PC-3 (cell line): ENCODE measurements at regions not wholly inside any gene's neighbourhood (a gene's known extent, or its start where the extent isn't known, plus 50 kb on each side); places are given as distances from the start of the nearest gene placed in this dataset.

Experiments
- ATAC-seq: fragments of 200-7000 bp; cut with Tn5 transposase; 2 replicates; pipeline ENCODE4 v1.9.1; 2020; ENCODE audit warnings: mild to moderate bottlenecking, moderate library complexity
- BruUV-seq: library from RNA; stranded (reverse); fragments of 400-500 nt; replicated peaks from 2 replicates; lab custom pipeline; 2021; lab: Mats Ljungman, UMichigan
- CTCF ChIA-PET: fragments of 300-600 bp; sonication (Branson Sonifier 250); formaldehyde crosslinking; loops from one replicate; lab custom pipeline; 2022; ENCODE audit warnings: antibody characterized with exemption; lab: Charles Lee
- POLR2A ChIA-PET: fragments of 300-600 bp; sonication (Branson Sonifier 250); formaldehyde crosslinking; loops from one replicate; lab custom pipeline; 2022; ENCODE audit warnings: antibody characterized with exemption; ENCODE audit not compliant: unreplicated experiment; lab: Charles Lee
- DNase-seq: peaks from one replicate; pipeline ENCODE4 v3.0.0-alpha.2; 2015
- H2AFZ ChIP-seq: fragments of 300-600 bp; sonication (generic); 2 replicates; pipeline ENCODE4 v1.6.0; 2016; ENCODE audit warnings: antibody characterized with exemption, low read length
- H3F3A ChIP-seq: fragments of 300-600 bp; sonication (generic); one replicate; pipeline ENCODE4 v1.6.0; 2017; ENCODE audit warnings: antibody characterized with exemption, low read length, control low read depth, mild to moderate bottlenecking; ENCODE audit not compliant: unreplicated experiment
- H3K27ac ChIP-seq: fragments of 300-600 bp; sonication (generic); 2 replicates; pipeline ENCODE4 v1.5.1; 2016; ENCODE audit warnings: mild to moderate bottlenecking, low read length
- H3K27me3 ChIP-seq: fragments of 300-600 bp; sonication (generic); 2 replicates; pipeline ENCODE4 v1.6.1; 2016; ENCODE audit warnings: low read length, mixed read lengths
- H3K36me3 ChIP-seq: fragments of 300-600 bp; sonication (generic); 2 replicates; pipeline ENCODE4 v1.6.1; 2016; ENCODE audit warnings: low read depth, mixed run types, low read length, mixed read lengths
- H3K4me1 ChIP-seq: fragments of 300-600 bp; sonication (generic); 2 replicates; pipeline ENCODE4 v1.5.1; 2016; ENCODE audit warnings: low read length; ENCODE audit not compliant: insufficient read depth
- H3K4me2 ChIP-seq: fragments of 300-600 bp; sonication (generic); 2 replicates; pipeline ENCODE4 v1.6.0; 2016; ENCODE audit warnings: low read length
- H3K4me3 ChIP-seq: fragments of 300-600 bp; sonication (generic); 2 replicates; pipeline ENCODE4 v1.5.1; 2016; ENCODE audit warnings: mild to moderate bottlenecking, low read length, mixed read lengths
- H3K79me2 ChIP-seq: fragments of 300-600 bp; sonication (generic); 2 replicates; pipeline ENCODE4 v1.6.1; 2017; ENCODE audit warnings: low read length, mixed read lengths
- H3K9ac ChIP-seq: fragments of 300-600 bp; sonication (generic); 2 replicates; pipeline ENCODE4 v1.6.0; 2016; ENCODE audit warnings: mild to moderate bottlenecking, low read length
- H3K9me2 ChIP-seq: fragments of 300-600 bp; sonication (generic); replicated peaks from 2 replicates; pipeline ENCODE4 v1.6.1; 2016; ENCODE audit warnings: mixed run types, low read length, mixed read lengths
- H3K9me3 ChIP-seq: fragments of 300-600 bp; sonication (generic); 2 replicates; pipeline ENCODE4 v1.6.1; 2016; ENCODE audit warnings: low read length, mixed read lengths
- H4K20me1 ChIP-seq: fragments of 300-600 bp; sonication (generic); 2 replicates; pipeline ENCODE4 v1.6.1; 2016; ENCODE audit warnings: low read length, mixed read lengths
- EZH2 ChIP-seq: fragments of 300-600 bp; sonication (generic); IDR thresholded peaks from one replicate; pipeline ENCODE4 v1.6.1; 2017; ENCODE audit warnings: antibody characterized with exemption, mild to moderate bottlenecking, low read length; ENCODE audit not compliant: unreplicated experiment
- EZH2phosphoT487 ChIP-seq: fragments of 300-600 bp; sonication (generic); IDR thresholded peaks from 2 replicates; pipeline ENCODE4 v1.6.1; 2018; ENCODE audit warnings: mild to moderate bottlenecking, antibody characterized with exemption, low read length, borderline replicate concordance
- intact Hi-C: fragments of 100-400 bp; cut with micrococcal nuclease; formaldehyde crosslinking; loops from 2 replicates; pipeline ENCODE4 v1.9.0; 2023
- TF ChIP-seq, protein P1 (sequence below): fragments of 300-600 bp; sonication (generic); conservative IDR thresholded peaks from 2 replicates; pipeline ENCODE4 v1.5.1; 2017; ENCODE audit warnings: antibody characterized with exemption, low read depth, mild to moderate bottlenecking, low read length

DNA sequence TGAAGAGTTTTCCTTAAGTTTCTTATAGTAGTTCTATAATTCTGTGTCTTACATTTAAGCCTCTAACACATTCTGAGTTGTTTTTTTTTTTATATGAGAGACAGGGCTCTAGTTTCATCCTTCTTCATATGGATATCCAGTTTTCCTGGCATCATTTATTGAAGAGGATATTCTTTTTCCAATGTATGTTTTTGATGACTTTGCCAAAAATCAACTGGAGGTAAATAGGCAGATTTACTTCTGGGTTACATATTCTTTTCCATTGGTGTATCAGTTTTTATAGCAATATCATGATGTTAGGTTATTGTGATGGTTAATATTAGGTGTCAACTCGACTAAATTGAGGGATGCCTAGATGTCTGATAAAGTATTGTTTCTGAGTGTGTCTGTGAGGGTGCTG lies 650.7 kb upstream of the GRID2 start:
- no peaks in the 10 kb centered on the region for H3K27me3 ChIP-seq
- H3K27ac ChIP-seq, result no peak overlapping the region
- CTCF ChIA-PET, result no interaction called here
- BruUV-seq, result no TSS peak
- no peaks in the 10 kb centered on the region for H3K79me2 ChIP-seq
- H3K9me3 ChIP-seq, result no peaks in the 10 kb centered on the region
- H3K4me1 ChIP-seq, result no peaks in the 10 kb centered on the region
- ATAC-seq, result no peak
- H4K20me1 ChIP-seq, result no peaks in the 10 kb centered on the region
- TF ChIP-seq EZH2phosphoT487, result no peak
- TF ChIP-seq, protein P1, sequence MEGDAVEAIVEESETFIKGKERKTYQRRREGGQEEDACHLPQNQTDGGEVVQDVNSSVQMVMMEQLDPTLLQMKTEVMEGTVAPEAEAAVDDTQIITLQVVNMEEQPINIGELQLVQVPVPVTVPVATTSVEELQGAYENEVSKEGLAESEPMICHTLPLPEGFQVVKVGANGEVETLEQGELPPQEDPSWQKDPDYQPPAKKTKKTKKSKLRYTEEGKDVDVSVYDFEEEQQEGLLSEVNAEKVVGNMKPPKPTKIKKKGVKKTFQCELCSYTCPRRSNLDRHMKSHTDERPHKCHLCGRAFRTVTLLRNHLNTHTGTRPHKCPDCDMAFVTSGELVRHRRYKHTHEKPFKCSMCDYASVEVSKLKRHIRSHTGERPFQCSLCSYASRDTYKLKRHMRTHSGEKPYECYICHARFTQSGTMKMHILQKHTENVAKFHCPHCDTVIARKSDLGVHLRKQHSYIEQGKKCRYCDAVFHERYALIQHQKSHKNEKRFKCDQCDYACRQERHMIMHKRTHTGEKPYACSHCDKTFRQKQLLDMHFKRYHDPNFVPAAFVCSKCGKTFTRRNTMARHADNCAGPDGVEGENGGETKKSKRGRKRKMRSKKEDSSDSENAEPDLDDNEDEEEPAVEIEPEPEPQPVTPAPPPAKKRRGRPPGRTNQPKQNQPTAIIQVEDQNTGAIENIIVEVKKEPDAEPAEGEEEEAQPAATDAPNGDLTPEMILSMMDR, result no peak
- no peak for TF ChIP-seq EZH2
- H3K9ac ChIP-seq, result no peak overlapping the region
- H3K4me2 ChIP-seq, result no peak overlapping the region
- no peaks in the 10 kb centered on the region for H3F3A ChIP-seq
- intact Hi-C loops, result no loop called here
- H2AFZ ChIP-seq, result no peak overlapping the region
- no peak overlapping the region for H3K4me3 ChIP-seq
- POLR2A ChIA-PET, result no interaction called here
- H3K36me3 ChIP-seq, result no peaks in the 10 kb centered on the region
- no peaks in the 10 kb centered on the region for H3K9me2 ChIP-seq
- DNase-seq, result no peak

DNA sequence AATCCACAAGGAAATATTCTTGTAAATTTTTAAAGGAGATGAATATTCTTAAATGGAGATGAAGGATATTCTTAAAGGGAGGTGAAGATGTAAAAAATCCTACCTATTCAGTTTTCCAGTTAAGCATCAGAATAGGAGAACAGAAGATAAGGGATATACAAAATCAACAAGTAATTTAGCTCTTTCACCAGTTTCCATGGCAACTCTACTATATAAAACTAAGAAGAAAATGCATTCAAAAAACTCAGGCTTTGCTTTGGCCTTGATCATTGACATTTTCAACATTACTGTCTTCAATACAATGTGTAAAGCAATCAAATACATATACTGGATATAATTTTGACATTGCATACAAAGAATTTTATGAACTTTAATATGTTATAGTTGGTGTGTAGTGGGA lies 622.7 kb upstream of the GRID2 start:
- intact Hi-C loops, result no loop called here
- Histone ChIP-seq H3K9me2 (no peaks in the 10 kb centered on the region), H3K4me1 (no peaks in the 10 kb centered on the region), H3K36me3 (no peaks in the 10 kb centered on the region), H3F3A (no peaks in the 10 kb centered on the region), H3K27ac (no peak overlapping the region), H3K9me3 (no peaks in the 10 kb centered on the region), H2AFZ (no peak overlapping the region), H3K27me3 (no peaks in the 10 kb centered on the region), H3K9ac (no peak overlapping the region), H4K20me1 (no peaks in the 10 kb centered on the region), H3K4me2 (no peak overlapping the region), H3K4me3 (no peak overlapping the region), H3K79me2 (no peaks in the 10 kb centered on the region)
- DNase-seq (no peak), ATAC-seq (no peak)
- TF ChIP-seq EZH2phosphoT487 (no peak), EZH2 (no peak)
- TF ChIP-seq, protein P1, result no peak
- ChIA-PET CTCF (no interaction called here), POLR2A (no interaction called here)
- no TSS peak for BruUV-seq

- no peak for TF ChIP-seq EZH2
- TF ChIP-seq, protein P1, result no peak
- no peak for TF ChIP-seq EZH2phosphoT487
- Histone ChIP-seq H3K9ac (no peak overlapping the region), H3K9me2 (no peaks in the 10 kb centered on the region), H3K27ac (no peak overlapping the region), H3K4me2 (no peak overlapping the region), H2AFZ (no peak overlapping the region), H3K4me1 (no peaks in the 10 kb centered on the region), H3F3A (no peaks in the 10 kb centered on the region), H4K20me1 (no peaks in the 10 kb centered on the region), H3K79me2 (no peaks in the 10 kb centered on the region), H3K9me3 (no peaks in the 10 kb centered on the region), H3K36me3 (no peaks in the 10 kb centered on the region), H3K4me3 (no peak overlapping the region), H3K27me3 (no peaks in the 10 kb centered on the region)
- intact Hi-C loops, result no loop called here
- POLR2A ChIA-PET, result no interaction called here
- CTCF ChIA-PET, result no interaction called here
- DNase-seq (peak; percentile 1), ATAC-seq (no peak)
- BruUV-seq, result no TSS peak
Observed at GRCh38 chr4:91681544-91681943, 622.2 kb upstream of the GRID2 start.
